ENCODE measurements at regions not wholly inside any gene's neighbourhood (a gene's known extent, or its start where the extent isn't known, plus 50 kb on each side); places are given as distances from the start of the nearest gene placed in this dataset.

- 90 to 95% methylated on average over 3 to 5 of the region's 5 CpGs for WGBS, 2 experiments (ENCODE audit: insufficient coverage in 1 of 2, insufficient read length in 1 of 2)
- no peak overlapping the region for H3K27ac Mint-ChIP-seq
- Histone ChIP-seq H3K4me1 (ENCODE audit: control insufficient read depth, insufficient read depth, low read length) (no peaks in the 10 kb centered on the region), H3K4me3 (ENCODE audit: low read length) (no peak overlapping the region), H3K27me3 (ENCODE audit: control insufficient read depth, insufficient read depth, low read length, poor library complexity, severe bottlenecking) (no peaks in the 10 kb centered on the region), H3K9me3 (ENCODE audit: control insufficient read depth, low read length) (no peaks in the 10 kb centered on the region), H3K27ac (ENCODE audit: low read depth, low read length) (no peak overlapping the region), H3K36me3 (ENCODE audit: control insufficient read depth, insufficient read depth, low read length) (no peaks in the 10 kb centered on the region), H3K9ac (ENCODE audit: extremely low read depth, low read length, poor library complexity, severe bottlenecking) (no peak overlapping the region)
- no peak for DNase-seq
- H3K9me3 Mint-ChIP-seq: peaks cover 5% of the 10 kb centered on the region
- H3K27me3 Mint-ChIP-seq (ENCODE audit: insufficient read depth): no peaks in the 10 kb centered on the region
- H3K4me3 Mint-ChIP-seq: no peak overlapping the region
- H3K36me3 Mint-ChIP-seq (ENCODE audit: low read depth): no peaks in the 10 kb centered on the region
- TF ChIP-seq CTCF (conservative IDR thresholded peaks at IDR 0.05): no peak
- H3K4me1 Mint-ChIP-seq: no peaks in the 10 kb centered on the region
Measured at GRCh38 chr15:46442184-46442583, 807.4 kb downstream of the SQOR start.

GRCh38 chr15:46442901-46443590 lies 808.2 kb downstream of the SQOR start:
- H3K27me3 ChIP-seq (ENCODE audit: control insufficient read depth, insufficient read depth, low read length, poor library complexity, severe bottlenecking): no peaks in the 10 kb centered on the region
- no peak overlapping the region for H3K4me3 ChIP-seq (ENCODE audit: low read length)
- TF ChIP-seq CTCF (conservative IDR thresholded peaks at IDR 0.05): no peak
- no peaks in the 10 kb centered on the region for H3K36me3 ChIP-seq (ENCODE audit: control insufficient read depth, insufficient read depth, low read length)
- H3K4me1 Mint-ChIP-seq: no peaks in the 10 kb centered on the region
- no peak overlapping the region for H3K27ac ChIP-seq (ENCODE audit: low read depth, low read length)
- H3K9me3 Mint-ChIP-seq: peaks cover 5% of the 10 kb centered on the region
- no peaks in the 10 kb centered on the region for H3K4me1 ChIP-seq (ENCODE audit: control insufficient read depth, insufficient read depth, low read length)
- no peaks in the 10 kb centered on the region for H3K27me3 Mint-ChIP-seq (ENCODE audit: insufficient read depth)
- H3K27ac Mint-ChIP-seq: no peak overlapping the region
- DNase-seq: no peak
- 81% methylated on average over 1 of the region's 1 CpG; no CpG with 5 or more reads in 1 of the 2 experiments for WGBS, 2 experiments (ENCODE audit: insufficient coverage in 1 of 2, insufficient read length in 1 of 2)
- no peaks in the 10 kb centered on the region for H3K36me3 Mint-ChIP-seq (ENCODE audit: low read depth)
- H3K9me3 ChIP-seq (ENCODE audit: control insufficient read depth, low read length): no peaks in the 10 kb centered on the region
- H3K4me3 Mint-ChIP-seq: no peak overlapping the region
- H3K9ac ChIP-seq (ENCODE audit: extremely low read depth, low read length, poor library complexity, severe bottlenecking): no peak overlapping the region

- no peaks in the 10 kb centered on the region for H3K4me1 Mint-ChIP-seq
- WGBS, 2 experiments (ENCODE audit: insufficient coverage in 1 of 2, insufficient read length in 1 of 2): 89% methylated on average over 4 to 7 of the region's 7 CpGs
Measured at GRCh38 chr15:46450112-46450809, 815.4 kb downstream of the SQOR start.

More at GRCh38 chr15:46450112-46450809, 815.4 kb downstream of the SQOR start:
- no peaks in the 10 kb centered on the region for H3K36me3 Mint-ChIP-seq (ENCODE audit: low read depth)
- no peaks in the 10 kb centered on the region for H3K27me3 ChIP-seq (ENCODE audit: control insufficient read depth, insufficient read depth, low read length, poor library complexity, severe bottlenecking)
- no peaks in the 10 kb centered on the region for H3K36me3 ChIP-seq (ENCODE audit: control insufficient read depth, insufficient read depth, low read length)
- H3K4me3 ChIP-seq (ENCODE audit: low read length): no peak overlapping the region
- H3K27me3 Mint-ChIP-seq (ENCODE audit: insufficient read depth): no peaks in the 10 kb centered on the region
- H3K27ac Mint-ChIP-seq: no peak overlapping the region
- H3K9me3 Mint-ChIP-seq: no peaks in the 10 kb centered on the region
- H3K4me1 ChIP-seq (ENCODE audit: control insufficient read depth, insufficient read depth, low read length): no peaks in the 10 kb centered on the region
- H3K4me3 Mint-ChIP-seq: no peak overlapping the region
- no peak overlapping the region for H3K27ac ChIP-seq (ENCODE audit: low read depth, low read length)
- no peak for DNase-seq
- TF ChIP-seq CTCF (conservative IDR thresholded peaks at IDR 0.05): no peak
- no peak overlapping the region for H3K9ac ChIP-seq (ENCODE audit: extremely low read depth, low read length, poor library complexity, severe bottlenecking)
- H3K9me3 ChIP-seq (ENCODE audit: control insufficient read depth, low read length): no peaks in the 10 kb centered on the region
